Kidney capillary endothelial cell (primary cell): ENCODE measurements at regions not wholly inside any gene's neighbourhood (a gene's known extent, or its start where the extent isn't known, plus 50 kb on each side); places are given as distances from the start of the nearest gene placed in this dataset.

ENCODE experiments used
- DNase-seq: peaks from one replicate; pipeline ENCODE4 v3.0.0-alpha.2; 2018; ENCODE audit warnings: low spot score

GRCh38 chr10:44619975-44620374 is 235.1 kb upstream of the CXCL12 start:
- DNase-seq = no peak

GRCh38 chr10:44627591-44628354 is 242.9 kb upstream of the CXCL12 start:
- DNase-seq = no peak

GRCh38 chr10:44628921-44629320 is 244.0 kb upstream of the CXCL12 start:
- no peak for DNase-seq

GRCh38 chr10:44635176-44635575 is 250.3 kb upstream of the CXCL12 start:
- no peak for DNase-seq

GRCh38 chr10:44636625-44637024 is 251.7 kb upstream of the CXCL12 start:
- no peak for DNase-seq

- DNase-seq = no peak
These were observed 255.5 kb upstream of the CXCL12 start for GRCh38 chr10:44640429-44640828.

- no peak for DNase-seq
These were observed 262.6 kb upstream of the CXCL12 start for GRCh38 chr10:44647473-44647872.

- no peak for DNase-seq
These were observed 263.1 kb upstream of the CXCL12 start for GRCh38 chr10:44647877-44648542.

GRCh38 chr10:44650691-44651661 is 260.2 kb upstream of the TMEM72 start:
- DNase-seq = no peak

- DNase-seq = no peak
These were observed 259.3 kb upstream of the TMEM72 start for GRCh38 chr10:44651834-44652233.

GRCh38 chr10:44659320-44659719 is 251.8 kb upstream of the TMEM72 start:
- no peak for DNase-seq

GRCh38 chr10:44660271-44660670 is 250.9 kb upstream of the TMEM72 start:
- DNase-seq = no peak

GRCh38 chr10:44662051-44662450 is 249.1 kb upstream of the TMEM72 start:
- DNase-seq = no peak

GRCh38 chr10:44668336-44668735 is 242.8 kb upstream of the TMEM72 start:
- DNase-seq = no peak

- no peak for DNase-seq
These were observed 239.8 kb upstream of the TMEM72 start for GRCh38 chr10:44671319-44671718.

- DNase-seq = no peak
These were observed 237.7 kb upstream of the TMEM72 start for GRCh38 chr10:44673245-44673983.

- no peak for DNase-seq
These were observed 236.4 kb upstream of the TMEM72 start for GRCh38 chr10:44674536-44675386.

GRCh38 chr10:44675387-44675874 is 235.7 kb upstream of the TMEM72 start:
- DNase-seq = no peak

GRCh38 chr10:44680764-44681163 is 230.4 kb upstream of the TMEM72 start:
- no peak for DNase-seq

- no peak for DNase-seq
These were observed 228.6 kb upstream of the TMEM72 start for GRCh38 chr10:44682507-44682906.

GRCh38 chr10:44684661-44685060 is 226.5 kb upstream of the TMEM72 start:
- no peak for DNase-seq
